ENCODE measurements at regions not wholly inside any gene's neighbourhood (a gene's known extent, or its start where the extent isn't known, plus 50 kb on each side); places are given as distances from the start of the nearest gene placed in this dataset.

DNA sequence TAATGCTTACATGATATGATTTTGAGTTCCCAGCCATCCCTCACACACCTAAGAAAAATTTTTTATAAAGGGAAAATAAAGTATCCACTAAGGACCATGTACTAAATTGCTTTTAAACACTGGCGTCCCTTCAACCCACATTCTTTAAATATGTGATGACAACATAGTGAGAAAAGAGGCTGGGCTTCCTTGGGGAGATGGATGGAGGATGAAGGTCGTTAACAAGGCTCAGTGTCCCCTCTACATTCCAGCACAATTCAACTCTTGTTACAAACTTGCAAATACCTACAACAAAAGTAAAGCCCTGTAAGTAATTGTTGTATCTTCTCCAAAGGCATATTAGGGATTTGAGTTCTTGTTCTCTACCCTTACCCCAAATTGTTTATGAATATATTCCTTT is 87.2 kb upstream of the SLC4A7 start:
- Histone ChIP-seq H3K4me1 (ENCODE audit: control insufficient read depth in 1 of 2, insufficient read depth in 2 of 2, low read length in 2 of 2) (peaks cover 0 to 7% of the 10 kb centered on the region in 2 donors), H3K79me2 (ENCODE audit: insufficient read depth, low read length) (no peaks in the 10 kb centered on the region), H3K36me3 (replicated peaks in 1 of 2; ENCODE audit: control insufficient read depth in 1 of 2, insufficient read depth in 2 of 2, low read length in 2 of 2) (no peaks in the 10 kb centered on the region), H3K9ac (ENCODE audit: insufficient read depth, low read length, poor library complexity, severe bottlenecking) (no peak overlapping the region), H4K20me1 (ENCODE audit: insufficient read depth, low read length) (no peaks in the 10 kb centered on the region), H3K4me2 (replicated peaks; ENCODE audit: extremely low read depth, low read length, poor library complexity, severe bottlenecking) (no peak overlapping the region), H3K27me3 (ENCODE audit: control insufficient read depth in 2 of 2, insufficient read depth in 2 of 2, low read length in 2 of 2) (no peaks in the 10 kb centered on the region), H3K9me3 (replicated peaks in 1 of 2; ENCODE audit: control insufficient read depth in 1 of 2, insufficient read depth in 1 of 2, low read length in 2 of 2) (no peaks in the 10 kb centered on the region), H2AFZ (ENCODE audit: insufficient read depth, low read depth, low read length, poor library complexity, severe bottlenecking) (no peak overlapping the region), H3K4me3 (replicated peaks in 1 of 3; ENCODE audit: low read depth in 2 of 3, low read length in 3 of 3) (no peak overlapping the region), H3K27ac (ENCODE audit: low read depth in 1 of 2, low read length in 2 of 2) (no peak overlapping the region)
- Mint-ChIP-seq H3K4me3 (no peak overlapping the region), H3K27me3 (ENCODE audit: low read depth in 3 of 3) (peaks cover 0 to 2% (median 2%) of the 10 kb centered on the region in 3 donors), H3K9me3 (no peaks in the 10 kb centered on the region), H3K27ac (no peak overlapping the region), H3K4me1 (peaks cover 9% of the 10 kb centered on the region), H3K36me3 (no peaks in the 10 kb centered on the region)
- TF ChIP-seq, protein P1, sequence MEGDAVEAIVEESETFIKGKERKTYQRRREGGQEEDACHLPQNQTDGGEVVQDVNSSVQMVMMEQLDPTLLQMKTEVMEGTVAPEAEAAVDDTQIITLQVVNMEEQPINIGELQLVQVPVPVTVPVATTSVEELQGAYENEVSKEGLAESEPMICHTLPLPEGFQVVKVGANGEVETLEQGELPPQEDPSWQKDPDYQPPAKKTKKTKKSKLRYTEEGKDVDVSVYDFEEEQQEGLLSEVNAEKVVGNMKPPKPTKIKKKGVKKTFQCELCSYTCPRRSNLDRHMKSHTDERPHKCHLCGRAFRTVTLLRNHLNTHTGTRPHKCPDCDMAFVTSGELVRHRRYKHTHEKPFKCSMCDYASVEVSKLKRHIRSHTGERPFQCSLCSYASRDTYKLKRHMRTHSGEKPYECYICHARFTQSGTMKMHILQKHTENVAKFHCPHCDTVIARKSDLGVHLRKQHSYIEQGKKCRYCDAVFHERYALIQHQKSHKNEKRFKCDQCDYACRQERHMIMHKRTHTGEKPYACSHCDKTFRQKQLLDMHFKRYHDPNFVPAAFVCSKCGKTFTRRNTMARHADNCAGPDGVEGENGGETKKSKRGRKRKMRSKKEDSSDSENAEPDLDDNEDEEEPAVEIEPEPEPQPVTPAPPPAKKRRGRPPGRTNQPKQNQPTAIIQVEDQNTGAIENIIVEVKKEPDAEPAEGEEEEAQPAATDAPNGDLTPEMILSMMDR (IDR thresholded peaks at IDR 0.05) = no peak
- WGBS (ENCODE audit: insufficient coverage) = no CpG with 5 or more reads among the region's 2 CpGs
- intact Hi-C loops (cut with micrococcal nuclease) = no loop called here
- no peak for DNase-seq

DNA sequence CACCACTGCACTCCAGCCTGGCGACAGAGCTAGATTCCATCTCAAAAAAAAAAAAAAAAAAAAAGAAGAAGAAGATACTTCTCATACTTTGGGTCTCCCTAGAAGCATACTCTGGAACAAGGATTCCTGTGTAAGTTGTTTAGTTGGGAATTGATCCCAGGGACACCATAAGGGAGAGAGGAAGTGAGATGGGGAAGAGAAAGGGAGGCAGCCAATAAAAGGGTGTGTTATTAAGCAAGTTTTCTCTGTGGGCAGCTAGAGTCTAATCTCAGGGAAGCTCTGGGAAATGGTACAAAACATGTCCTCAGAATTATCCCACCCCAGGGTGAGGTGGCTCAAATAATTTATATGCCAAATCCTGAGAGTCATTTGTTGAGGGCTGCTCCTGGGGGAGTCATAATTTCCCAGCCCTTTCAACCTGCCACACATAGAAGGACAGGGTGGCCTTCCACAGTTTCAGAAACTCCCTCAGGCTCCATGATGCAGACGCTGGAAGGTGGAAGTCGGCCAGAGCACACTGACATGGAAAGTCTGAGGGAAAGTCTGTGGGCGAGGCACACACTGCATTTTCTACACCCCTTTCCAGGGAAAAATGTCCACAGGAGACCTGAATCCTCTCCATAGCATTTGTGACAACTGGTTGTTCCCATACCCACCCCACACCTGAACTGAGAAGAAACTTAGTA is 86.4 kb upstream of the SLC4A7 start:
- Mint-ChIP-seq H3K27me3 (ENCODE audit: low read depth in 3 of 3) (peaks cover 0 to 2% (median 2%) of the 10 kb centered on the region in 3 donors), H3K9me3 (no peaks in the 10 kb centered on the region), H3K27ac (no peak overlapping the region), H3K4me3 (no peak overlapping the region), H3K36me3 (no peaks in the 10 kb centered on the region), H3K4me1 (peaks cover 13% of the 10 kb centered on the region)
- 100% methylated on average over 1 of the region's 4 CpGs for WGBS (ENCODE audit: insufficient coverage)
- H4K20me1 ChIP-seq (ENCODE audit: insufficient read depth, low read length) = no peaks in the 10 kb centered on the region
- no peak overlapping the region for H3K27ac ChIP-seq (ENCODE audit: low read depth in 1 of 2, low read length in 2 of 2)
- H3K4me1 ChIP-seq (ENCODE audit: control insufficient read depth in 1 of 2, insufficient read depth in 2 of 2, low read length in 2 of 2) = peaks cover 6 to 15% of the 10 kb centered on the region in 2 donors
- no peak overlapping the region for H2AFZ ChIP-seq (ENCODE audit: insufficient read depth, low read depth, low read length, poor library complexity, severe bottlenecking)
- no peaks in the 10 kb centered on the region for H3K9me3 ChIP-seq (replicated peaks in 1 of 2; ENCODE audit: control insufficient read depth in 1 of 2, insufficient read depth in 1 of 2, low read length in 2 of 2)
- H3K4me2 ChIP-seq (replicated peaks; ENCODE audit: extremely low read depth, low read length, poor library complexity, severe bottlenecking) = no peak overlapping the region
- intact Hi-C loops (cut with micrococcal nuclease) = no loop called here
- no peaks in the 10 kb centered on the region for H3K36me3 ChIP-seq (replicated peaks in 1 of 2; ENCODE audit: control insufficient read depth in 1 of 2, insufficient read depth in 2 of 2, low read length in 2 of 2)
- H3K79me2 ChIP-seq (ENCODE audit: insufficient read depth, low read length) = no peaks in the 10 kb centered on the region
- H3K9ac ChIP-seq (ENCODE audit: insufficient read depth, low read length, poor library complexity, severe bottlenecking) = no peak overlapping the region
- no peaks in the 10 kb centered on the region for H3K27me3 ChIP-seq (ENCODE audit: control insufficient read depth in 2 of 2, insufficient read depth in 2 of 2, low read length in 2 of 2)
- no peak for DNase-seq
- H3K4me3 ChIP-seq (replicated peaks in 1 of 3; ENCODE audit: low read depth in 2 of 3, low read length in 3 of 3) = no peak overlapping the region
- TF ChIP-seq, protein P1 (IDR thresholded peaks at IDR 0.05) = no peak
